Colonic mucosa (tissue), 4 donors: ENCODE measurements at regions not wholly inside any gene's neighbourhood (a gene's known extent, or its start where the extent isn't known, plus 50 kb on each side); places are given as distances from the start of the nearest gene placed in this dataset.

ENCODE experiments used
- DNase-seq: peaks from one replicate; pipeline ENCODE4 v3.0.0-alpha.2; 2020
- H3K27ac ChIP-seq: fragments of 200-600 bp; one replicate; pipeline ENCODE4 v1.8.0; 2021
- H3K27me3 ChIP-seq: fragments of 200-600 bp; one replicate; pipeline ENCODE4 v1.8.0; 2021
- H3K36me3 ChIP-seq: fragments of 200-600 bp; one replicate; pipeline ENCODE4 v1.8.0; 2021
- H3K4me1 ChIP-seq: fragments of 200-600 bp; one replicate; pipeline ENCODE4 v1.8.0; 2021; ENCODE audit warnings: mild to moderate bottlenecking
- H3K4me3 ChIP-seq: fragments of 200-600 bp; one replicate; pipeline ENCODE4 v1.8.0; 2021
- H3K9ac ChIP-seq, 2 donors: one replicate each; pipeline ENCODE4 v1.7.0; 2013; ENCODE audit warnings: control low read depth in 2 of 2, low read depth in 2 of 2, low read length in 2 of 2
- H3K9me3 ChIP-seq: fragments of 200-600 bp; one replicate; pipeline ENCODE4 v1.8.0; 2021
- CTCF ChIP-seq: fragments of 200-600 bp; IDR thresholded peaks from one replicate; pipeline ENCODE4 v1.8.0; 2022; ENCODE audit warnings: antibody characterized with exemption, mild to moderate bottlenecking
- intact Hi-C: fragments of 100-400 bp; cut with DNase I; formaldehyde crosslinking; loops from one replicate; pipeline ENCODE4 v1.14.1; 2022
- donor health status: healthy.
- donor health status: DM: no; HTN: no; CAD: no.
- donor health status: DM: no; HTN: no; CAD: no.

- no peak overlapping the region for H3K9ac ChIP-seq
- H3K27ac ChIP-seq: no peak overlapping the region
- no peaks in the 10 kb centered on the region for H3K27me3 ChIP-seq
- no peaks in the 10 kb centered on the region for H3K36me3 ChIP-seq
- DNase-seq: no peak
- H3K9me3 ChIP-seq: no peaks in the 10 kb centered on the region
- no peak for TF ChIP-seq CTCF
- H3K4me1 ChIP-seq: no peaks in the 10 kb centered on the region
- no peak overlapping the region for H3K4me3 ChIP-seq
- intact Hi-C loops: no loop called here
Measured at GRCh38 chrX:4450177-4450576, 736.7 kb upstream of the PRKX start.

- TF ChIP-seq CTCF: no peak
- H3K9me3 ChIP-seq: no peaks in the 10 kb centered on the region
- no peak overlapping the region for H3K4me3 ChIP-seq
- H3K9ac ChIP-seq: no peak overlapping the region
- H3K27ac ChIP-seq: no peak overlapping the region
- intact Hi-C loops: no loop called here
- H3K4me1 ChIP-seq: no peaks in the 10 kb centered on the region
- no peak for DNase-seq
- no peaks in the 10 kb centered on the region for H3K36me3 ChIP-seq
- no peaks in the 10 kb centered on the region for H3K27me3 ChIP-seq
Measured at GRCh38 chrX:4435905-4436304, 722.5 kb upstream of the PRKX start.

- Histone ChIP-seq H3K36me3 (no peaks in the 10 kb centered on the region), H3K9ac (no peak overlapping the region), H3K4me1 (no peaks in the 10 kb centered on the region), H3K27me3 (no peaks in the 10 kb centered on the region), H3K27ac (no peak overlapping the region), H3K4me3 (no peak overlapping the region), H3K9me3 (no peaks in the 10 kb centered on the region)
- DNase-seq: no peak
- intact Hi-C loops: no loop called here
- TF ChIP-seq CTCF: no peak
Measured at GRCh38 chrX:4397471-4397870, 684.0 kb upstream of the PRKX start.

- no peaks in the 10 kb centered on the region for H3K36me3 ChIP-seq
- no peaks in the 10 kb centered on the region for H3K27me3 ChIP-seq
- no peak overlapping the region for H3K27ac ChIP-seq
- no peak for DNase-seq
- no peak for TF ChIP-seq CTCF
- no peaks in the 10 kb centered on the region for H3K4me1 ChIP-seq
- H3K9me3 ChIP-seq: no peaks in the 10 kb centered on the region
- no peak overlapping the region for H3K4me3 ChIP-seq
- no peak overlapping the region for H3K9ac ChIP-seq
- intact Hi-C loops: no loop called here
Measured at GRCh38 chrX:4382273-4382672, 668.8 kb upstream of the PRKX start.

- H3K4me3 ChIP-seq: no peak overlapping the region
Measured at GRCh38 chrX:4380710-4381109, 667.3 kb upstream of the PRKX start.

More at GRCh38 chrX:4380710-4381109, 667.3 kb upstream of the PRKX start:
- no peaks in the 10 kb centered on the region for H3K27me3 ChIP-seq
- H3K27ac ChIP-seq: no peak overlapping the region
- DNase-seq: no peak
- no peaks in the 10 kb centered on the region for H3K9me3 ChIP-seq
- no peak overlapping the region for H3K9ac ChIP-seq
- TF ChIP-seq CTCF: no peak
- no peaks in the 10 kb centered on the region for H3K36me3 ChIP-seq
- intact Hi-C loops: no loop called here
- H3K4me1 ChIP-seq: no peaks in the 10 kb centered on the region
